Suprapubic skin (tissue), 4 donors: ENCODE measurements at regions not wholly inside any gene's neighbourhood (a gene's known extent, or its start where the extent isn't known, plus 50 kb on each side); places are given as distances from the start of the nearest gene placed in this dataset.

ENCODE experiments used
- DNase-seq, 2 donors: peaks; one replicate each; pipeline ENCODE4 v3.0.0-alpha.2; 2019; ENCODE audit warnings: low spot score in 2 of 2
- H3K27ac ChIP-seq: fragments of 200-600 bp; sonication (generic); one replicate; pipeline ENCODE4 v1.5.1; 2019
- H3K27me3 ChIP-seq: fragments of 200-600 bp; sonication (generic); one replicate; pipeline ENCODE4 v1.5.1; 2019
- H3K36me3 ChIP-seq: fragments of 200-600 bp; sonication (generic); one replicate; pipeline ENCODE4 v1.5.1; 2019
- H3K4me1 ChIP-seq: fragments of 200-600 bp; sonication (generic); one replicate; pipeline ENCODE4 v1.5.1; 2019
- H3K4me3 ChIP-seq: fragments of 200-600 bp; sonication (generic); one replicate; pipeline ENCODE4 v1.5.1; 2019; ENCODE audit warnings: mild to moderate bottlenecking
- H3K9me3 ChIP-seq: fragments of 200-600 bp; sonication (generic); one replicate; pipeline ENCODE4 v1.5.1; 2019
- EP300 ChIP-seq: sonication (generic); formaldehyde crosslinking; IDR thresholded peaks from one replicate; pipeline ENCODE4 v1.6.1; 2017; ENCODE audit warnings: antibody characterized with exemption
- POLR2A ChIP-seq, 2 donors: fragments of 450-650 bp; IDR thresholded peaks; one replicate each; pipeline ENCODE4 v1.6.1; 2017; ENCODE audit warnings: antibody characterized with exemption in 2 of 2, mild to moderate bottlenecking in 2 of 2, moderate library complexity in 2 of 2
- POLR2AphosphoS5 ChIP-seq, 3 donors: sonication (generic); formaldehyde crosslinking; IDR thresholded peaks; one replicate each; pipeline ENCODE4 v1.6.1; 2017; ENCODE audit warnings: antibody characterized with exemption in 3 of 3
- WGBS: methylation state at CpG from one replicate; pipeline ENCODE4 v1.1.5; 2018; 5-methylcytosine and 5-hydroxymethylcytosine counted together
- TF ChIP-seq, protein P1 (sequence below), 2 donors: fragments of 200-600 bp in 1 of 2; fragments of 450-650 bp in 1 of 2; sonication (generic) in 1 of 2; IDR thresholded peaks; one replicate each; pipeline ENCODE4 v1.5.1; 2016 to 2019; ENCODE audit warnings: antibody characterized with exemption in 2 of 2, mild to moderate bottlenecking in 1 of 2, moderate library complexity in 1 of 2

DNA sequence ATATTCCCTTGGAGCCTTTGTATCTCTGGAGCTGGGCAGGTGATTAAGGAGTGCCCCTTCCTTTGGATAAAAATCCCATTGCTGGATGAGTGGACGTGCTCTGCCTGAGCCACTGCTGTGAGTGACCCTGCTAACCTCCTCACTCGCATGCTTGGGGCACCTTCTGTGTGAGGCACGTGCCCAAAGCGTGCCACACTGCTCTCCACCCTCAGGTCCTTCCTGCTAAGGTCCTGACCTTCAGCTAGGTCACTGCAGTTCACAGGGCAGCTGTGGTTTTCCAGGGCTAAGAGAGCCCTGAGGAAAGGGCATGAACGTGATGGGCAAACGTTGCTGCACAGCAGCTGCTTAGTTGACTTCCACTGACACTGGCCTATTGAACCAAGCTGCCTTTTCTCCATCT is 204.4 kb upstream of the COBL start:
- H3K9me3 ChIP-seq, result peaks cover 3% of the 10 kb centered on the region
- H3K36me3 ChIP-seq, result no peaks in the 10 kb centered on the region
- 79% methylated on average over 6 of the region's 6 CpGs for WGBS
- no peaks in the 10 kb centered on the region for H3K27me3 ChIP-seq
- TF ChIP-seq POLR2A (IDR thresholded peaks at IDR 0.05), result no peak
- TF ChIP-seq EP300, result no peak
- TF ChIP-seq, protein P1, sequence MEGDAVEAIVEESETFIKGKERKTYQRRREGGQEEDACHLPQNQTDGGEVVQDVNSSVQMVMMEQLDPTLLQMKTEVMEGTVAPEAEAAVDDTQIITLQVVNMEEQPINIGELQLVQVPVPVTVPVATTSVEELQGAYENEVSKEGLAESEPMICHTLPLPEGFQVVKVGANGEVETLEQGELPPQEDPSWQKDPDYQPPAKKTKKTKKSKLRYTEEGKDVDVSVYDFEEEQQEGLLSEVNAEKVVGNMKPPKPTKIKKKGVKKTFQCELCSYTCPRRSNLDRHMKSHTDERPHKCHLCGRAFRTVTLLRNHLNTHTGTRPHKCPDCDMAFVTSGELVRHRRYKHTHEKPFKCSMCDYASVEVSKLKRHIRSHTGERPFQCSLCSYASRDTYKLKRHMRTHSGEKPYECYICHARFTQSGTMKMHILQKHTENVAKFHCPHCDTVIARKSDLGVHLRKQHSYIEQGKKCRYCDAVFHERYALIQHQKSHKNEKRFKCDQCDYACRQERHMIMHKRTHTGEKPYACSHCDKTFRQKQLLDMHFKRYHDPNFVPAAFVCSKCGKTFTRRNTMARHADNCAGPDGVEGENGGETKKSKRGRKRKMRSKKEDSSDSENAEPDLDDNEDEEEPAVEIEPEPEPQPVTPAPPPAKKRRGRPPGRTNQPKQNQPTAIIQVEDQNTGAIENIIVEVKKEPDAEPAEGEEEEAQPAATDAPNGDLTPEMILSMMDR (IDR thresholded peaks at IDR 0.05), result no peak
- TF ChIP-seq POLR2AphosphoS5 (IDR thresholded peaks at IDR 0.05), result no peak
- no peak for DNase-seq
- no peaks in the 10 kb centered on the region for H3K4me1 ChIP-seq
- no peak overlapping the region for H3K27ac ChIP-seq
- H3K4me3 ChIP-seq, result no peak overlapping the region

DNA sequence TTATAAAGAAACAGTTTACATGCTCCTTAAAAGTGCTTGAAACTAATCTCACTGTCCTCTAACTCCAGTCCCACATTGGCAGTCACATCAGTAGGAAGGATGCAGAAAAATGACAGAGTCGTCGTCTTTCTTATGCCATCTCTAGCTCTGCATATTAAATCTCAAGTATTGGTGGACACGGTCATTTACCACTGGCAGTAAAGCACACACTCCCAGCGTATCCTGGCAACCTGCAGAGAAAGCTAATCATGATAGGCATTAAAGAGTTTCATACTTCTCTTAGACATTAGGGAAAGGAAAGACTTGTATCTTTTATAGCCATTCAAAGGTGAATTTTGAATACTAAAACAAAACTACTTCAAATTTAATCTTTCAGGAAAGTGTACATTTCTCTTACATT is 202.0 kb upstream of the COBL start:
- Histone ChIP-seq H3K4me1 (no peaks in the 10 kb centered on the region), H3K27me3 (no peaks in the 10 kb centered on the region), H3K9me3 (peaks cover 3% of the 10 kb centered on the region), H3K4me3 (no peak overlapping the region), H3K27ac (no peak overlapping the region), H3K36me3 (no peaks in the 10 kb centered on the region)
- TF ChIP-seq POLR2AphosphoS5 (IDR thresholded peaks at IDR 0.05) (no peak), EP300 (no peak), POLR2A (IDR thresholded peaks at IDR 0.05) (no peak)
- TF ChIP-seq, protein P1 (IDR thresholded peaks at IDR 0.05), result no peak
- WGBS, result 90% methylated on average over 4 of the region's 4 CpGs
- DNase-seq, result no peak

DNA sequence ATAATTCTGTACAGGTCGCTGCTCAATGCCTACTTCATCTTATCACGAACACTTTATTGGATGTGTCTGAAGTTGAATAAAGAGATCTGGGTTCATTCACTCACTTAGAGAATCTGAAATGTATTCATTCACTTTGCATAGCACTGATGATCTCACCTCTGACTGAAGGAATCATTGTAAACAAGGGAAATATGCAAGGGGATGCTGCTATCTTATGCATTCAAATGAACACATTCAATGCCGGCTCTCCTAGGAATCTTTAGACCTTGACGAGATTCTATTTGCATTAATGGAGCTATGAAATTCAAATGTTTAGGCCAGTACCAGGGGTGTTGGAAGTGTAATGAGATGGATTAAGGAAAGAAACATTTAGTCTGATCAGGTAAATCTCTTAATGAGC is 200.6 kb upstream of the COBL start:
- no peak for DNase-seq
- H3K36me3 ChIP-seq, result no peaks in the 10 kb centered on the region
- H3K9me3 ChIP-seq, result peaks cover 3% of the 10 kb centered on the region
- H3K4me1 ChIP-seq, result no peaks in the 10 kb centered on the region
- WGBS, result 72% methylated on average over 4 of the region's 4 CpGs
- no peak overlapping the region for H3K27ac ChIP-seq
- no peak for TF ChIP-seq EP300
- TF ChIP-seq POLR2A (IDR thresholded peaks at IDR 0.05), result no peak
- TF ChIP-seq POLR2AphosphoS5 (IDR thresholded peaks at IDR 0.05), result no peak
- TF ChIP-seq, protein P1 (IDR thresholded peaks at IDR 0.05), result no peak
- H3K27me3 ChIP-seq, result no peaks in the 10 kb centered on the region
- no peak overlapping the region for H3K4me3 ChIP-seq

DNA sequence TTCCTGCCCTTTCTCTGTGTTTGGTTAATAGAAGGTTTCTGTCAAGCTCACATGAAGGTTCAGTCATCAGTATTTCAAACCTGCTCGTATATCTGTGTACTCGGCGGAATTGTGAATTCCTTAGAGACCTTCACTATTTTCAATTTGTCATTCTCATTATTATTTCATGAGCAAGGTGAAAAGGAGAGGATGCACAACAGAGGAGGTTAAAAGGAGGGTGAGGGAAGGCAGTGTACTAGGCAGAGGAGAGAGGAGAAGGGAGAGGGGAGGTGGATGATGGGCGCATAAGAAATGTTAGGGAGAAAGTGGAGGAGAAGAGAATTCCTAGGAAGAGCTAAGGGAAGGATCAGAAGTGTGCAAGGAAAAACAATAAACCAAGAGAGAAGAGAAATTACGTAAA is 185.0 kb upstream of the COBL start:
- no peaks in the 10 kb centered on the region for H3K4me1 ChIP-seq

DNA sequence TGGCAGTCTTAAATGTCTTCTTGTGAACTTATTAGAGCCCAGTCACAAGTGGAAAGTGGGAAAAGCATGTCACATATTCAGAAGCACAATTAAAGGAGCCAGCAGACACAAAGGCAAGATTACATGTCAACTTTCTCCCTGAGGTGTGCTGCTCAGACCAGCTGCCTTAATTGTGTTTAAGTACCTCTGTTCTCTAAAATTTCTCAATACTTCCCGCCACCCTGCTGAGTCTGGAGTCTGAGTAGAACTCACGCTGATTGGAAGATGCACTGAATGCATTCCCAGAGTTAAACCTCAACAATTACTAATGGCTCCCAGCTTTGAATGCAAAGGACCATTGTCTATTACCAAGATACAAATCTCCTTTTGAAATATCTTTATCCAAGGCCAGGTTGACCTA is 166.4 kb upstream of the COBL start:
- no peaks in the 10 kb centered on the region for H3K4me1 ChIP-seq
- no peaks in the 10 kb centered on the region for H3K27me3 ChIP-seq
- DNase-seq, result no peak
- 90% methylated on average over 2 of the region's 2 CpGs for WGBS
- H3K36me3 ChIP-seq, result no peaks in the 10 kb centered on the region
- no peak overlapping the region for H3K4me3 ChIP-seq
- TF ChIP-seq, protein P1 (IDR thresholded peaks at IDR 0.05), result no peak
- no peak for TF ChIP-seq POLR2A (IDR thresholded peaks at IDR 0.05)
- no peak for TF ChIP-seq POLR2AphosphoS5 (IDR thresholded peaks at IDR 0.05)
- no peak for TF ChIP-seq EP300
- no peak overlapping the region for H3K27ac ChIP-seq
- no peaks in the 10 kb centered on the region for H3K9me3 ChIP-seq

More for the DNA sequence above, 185.0 kb upstream of the COBL start:
- DNase-seq, result no peak
- WGBS, result 68% methylated on average over 5 of the region's 5 CpGs
- H3K9me3 ChIP-seq, result no peaks in the 10 kb centered on the region
- no peaks in the 10 kb centered on the region for H3K27me3 ChIP-seq
- H3K4me3 ChIP-seq, result no peak overlapping the region
- TF ChIP-seq EP300, result no peak
- no peak for TF ChIP-seq POLR2A (IDR thresholded peaks at IDR 0.05)
- TF ChIP-seq, protein P1 (IDR thresholded peaks at IDR 0.05), result no peak
- TF ChIP-seq POLR2AphosphoS5 (IDR thresholded peaks at IDR 0.05), result no peak
- H3K36me3 ChIP-seq, result no peaks in the 10 kb centered on the region
- H3K27ac ChIP-seq, result no peak overlapping the region
